Liver (tissue), 8 donors: ENCODE measurements at regions not wholly inside any gene's neighbourhood (a gene's known extent, or its start where the extent isn't known, plus 50 kb on each side); places are given as distances from the start of the nearest gene placed in this dataset.

ENCODE experiments used
- DNase-seq: peaks from one replicate; pipeline ENCODE4 v3.0.0-alpha.2; 2017; ENCODE audit warnings: low spot score
- H3K27ac ChIP-seq, 2 donors: one replicate each; pipeline ENCODE4 v1.7.0; 2013; ENCODE audit warnings: inconsistent platforms in 2 of 2, low read length in 2 of 2, control low read depth in 1 of 2, low read depth in 1 of 2, mild to moderate bottlenecking in 1 of 2
- H3K27me3 ChIP-seq, 4 donors: one replicate each; pipeline versions ENCODE4 v1.6.1 to v1.7.0; 2013; ENCODE audit warnings: low read length in 3 of 4, inconsistent platforms in 1 of 4, mild to moderate bottlenecking in 1 of 4, moderate library complexity in 1 of 4; ENCODE audit not compliant: control insufficient read depth in 4 of 4, insufficient read depth in 4 of 4
- H3K36me3 ChIP-seq, 4 donors: one replicate each; pipeline versions ENCODE4 v1.6.1 to v1.7.0; 2013; ENCODE audit warnings: low read length in 3 of 4, mild to moderate bottlenecking in 3 of 4, low read depth in 1 of 4, moderate library complexity in 1 of 4; ENCODE audit not compliant: control insufficient read depth in 4 of 4, insufficient read depth in 3 of 4
- H3K4me1 ChIP-seq, 4 donors: one replicate each; pipeline versions ENCODE4 v1.6.1 to v1.7.0; 2013; ENCODE audit warnings: low read length in 3 of 4, mild to moderate bottlenecking in 3 of 4, moderate library complexity in 1 of 4; ENCODE audit not compliant: control insufficient read depth in 4 of 4, insufficient read depth in 4 of 4
- H3K4me3 ChIP-seq, 3 donors: one replicate each; pipeline versions ENCODE4 v1.6.1 to v1.7.0; 2013; ENCODE audit warnings: low read length in 3 of 3, control low read depth in 1 of 3, low read depth in 1 of 3, mild to moderate bottlenecking in 1 of 3
- H3K9ac ChIP-seq, 2 donors: one replicate each; pipeline ENCODE4 v1.7.0; 2013; ENCODE audit warnings: low read length in 2 of 2, mild to moderate bottlenecking in 2 of 2, moderate library complexity in 2 of 2, control low read depth in 1 of 2, low read depth in 1 of 2
- H3K9me3 ChIP-seq, 4 donors: one replicate each; pipeline versions ENCODE4 v1.6.1 to v1.7.0; 2013; ENCODE audit warnings: low read length in 3 of 4; ENCODE audit not compliant: control insufficient read depth in 4 of 4
- ATF3 ChIP-seq: IDR thresholded peaks from 2 replicates; pipeline ENCODE4 v1.6.1; 2016; ENCODE audit warnings: antibody characterized with exemption
- CTCF ChIP-seq: fragments of 150-350 bp; IDR thresholded peaks from 2 replicates; pipeline ENCODE4 v1.5.1; 2017; ENCODE audit warnings: improper control_type of control experiment, low read depth, low read length; ENCODE audit not compliant: missing input control
- EGR1 ChIP-seq, 2 donors: IDR thresholded peaks; 2 replicates each; pipeline ENCODE4 v1.6.1; 2016 to 2018; ENCODE audit warnings: antibody characterized with exemption in 2 of 2, low read depth in 2 of 2
- FOXA1 ChIP-seq: IDR thresholded peaks from 2 replicates; pipeline ENCODE4 v1.6.1; 2016; ENCODE audit warnings: antibody characterized with exemption
- FOXA2 ChIP-seq: IDR thresholded peaks from 2 replicates; pipeline ENCODE4 v1.6.1; 2016; ENCODE audit warnings: antibody characterized with exemption
- GABPA ChIP-seq, 2 donors: IDR thresholded peaks in 1 of 2; conservative IDR thresholded peaks in 1 of 2; 2 replicates each; pipeline ENCODE4 v1.6.1; 2016; ENCODE audit warnings: antibody characterized with exemption in 2 of 2, mild to moderate bottlenecking in 1 of 2, moderate library complexity in 1 of 2
- HNF4A ChIP-seq, 2 donors: conservative IDR thresholded peaks; 2 replicates each; pipeline ENCODE4 v1.6.1; 2016; ENCODE audit warnings: antibody characterized with exemption in 2 of 2, mild to moderate bottlenecking in 2 of 2
- HNF4G ChIP-seq: IDR thresholded peaks from 2 replicates; pipeline ENCODE4 v1.6.1; 2016; ENCODE audit warnings: antibody characterized with exemption
- JUND ChIP-seq, 2 donors: IDR thresholded peaks; 2 replicates each; pipeline ENCODE4 v1.6.1; 2016; ENCODE audit warnings: antibody characterized with exemption in 2 of 2
- RAD21 ChIP-seq, 2 donors: IDR thresholded peaks; 2 replicates each; pipeline ENCODE4 v1.6.1; 2016; ENCODE audit warnings: antibody characterized with exemption in 2 of 2, mild to moderate bottlenecking in 2 of 2
- RXRA ChIP-seq, 2 donors: IDR thresholded peaks; 2 replicates each; pipeline ENCODE4 v1.6.1; 2017 to 2018; ENCODE audit warnings: antibody characterized with exemption in 2 of 2, mild to moderate bottlenecking in 1 of 2
- SP1 ChIP-seq: IDR thresholded peaks from 2 replicates; pipeline ENCODE4 v1.6.1; 2018; ENCODE audit warnings: antibody characterized with exemption, mild to moderate bottlenecking
- TAF1 ChIP-seq: conservative IDR thresholded peaks from 2 replicates; pipeline ENCODE4 v1.6.1; 2016; ENCODE audit warnings: antibody characterized with exemption, mild to moderate bottlenecking
- YY1 ChIP-seq: IDR thresholded peaks from 2 replicates; pipeline ENCODE4 v1.6.1; 2016; ENCODE audit warnings: antibody characterized with exemption, mild to moderate bottlenecking
- ZBTB33 ChIP-seq: IDR thresholded peaks from 2 replicates; pipeline ENCODE4 v1.6.1; 2016; ENCODE audit warnings: antibody characterized with exemption
- WGBS: extraction: QIAGEN DNeasy Blood & Tissue Kit; methylation state at CpG from one replicate; pipeline ENCODE4 v1.1.7; 2013; 5-methylcytosine and 5-hydroxymethylcytosine counted together
- TF ChIP-seq, protein P1 (sequence below): IDR thresholded peaks from 2 replicates; pipeline ENCODE4 v1.6.1; 2016; ENCODE audit warnings: antibody characterized with exemption, mild to moderate bottlenecking
- TF ChIP-seq, protein P2 (sequence below): IDR thresholded peaks from 2 replicates; pipeline ENCODE4 v1.6.1; 2016; ENCODE audit warnings: antibody characterized with exemption
- donor health status: healthy.
- donor health status: healthy.
- donor health status: healthy.
- donor health status: healthy.
- donor health status: healthy.

GRCh38 chr21:35424122-35424521 is 375.0 kb upstream of the RUNX1 start:
- TF ChIP-seq EGR1 (IDR thresholded peaks at IDR 0.05; ENCODE audit: low read depth in 2 of 2) (no peak), HNF4A (conservative IDR thresholded peaks at IDR 0.05) (no peak), YY1 (no peak), FOXA1 (no peak), RXRA (IDR thresholded peaks at IDR 0.05) (no peak), JUND (IDR thresholded peaks at IDR 0.05) (no peak), ATF3 (no peak), HNF4G (no peak), SP1 (no peak), RAD21 (IDR thresholded peaks at IDR 0.05) (no peak), GABPA (IDR thresholded peaks at IDR 0.05 in 1 of 2, conservative IDR thresholded peaks at IDR 0.05 in 1 of 2) (no peak), ZBTB33 (no peak), CTCF (no peak), TAF1 (no peak), FOXA2 (no peak)
- TF ChIP-seq, protein P1, sequence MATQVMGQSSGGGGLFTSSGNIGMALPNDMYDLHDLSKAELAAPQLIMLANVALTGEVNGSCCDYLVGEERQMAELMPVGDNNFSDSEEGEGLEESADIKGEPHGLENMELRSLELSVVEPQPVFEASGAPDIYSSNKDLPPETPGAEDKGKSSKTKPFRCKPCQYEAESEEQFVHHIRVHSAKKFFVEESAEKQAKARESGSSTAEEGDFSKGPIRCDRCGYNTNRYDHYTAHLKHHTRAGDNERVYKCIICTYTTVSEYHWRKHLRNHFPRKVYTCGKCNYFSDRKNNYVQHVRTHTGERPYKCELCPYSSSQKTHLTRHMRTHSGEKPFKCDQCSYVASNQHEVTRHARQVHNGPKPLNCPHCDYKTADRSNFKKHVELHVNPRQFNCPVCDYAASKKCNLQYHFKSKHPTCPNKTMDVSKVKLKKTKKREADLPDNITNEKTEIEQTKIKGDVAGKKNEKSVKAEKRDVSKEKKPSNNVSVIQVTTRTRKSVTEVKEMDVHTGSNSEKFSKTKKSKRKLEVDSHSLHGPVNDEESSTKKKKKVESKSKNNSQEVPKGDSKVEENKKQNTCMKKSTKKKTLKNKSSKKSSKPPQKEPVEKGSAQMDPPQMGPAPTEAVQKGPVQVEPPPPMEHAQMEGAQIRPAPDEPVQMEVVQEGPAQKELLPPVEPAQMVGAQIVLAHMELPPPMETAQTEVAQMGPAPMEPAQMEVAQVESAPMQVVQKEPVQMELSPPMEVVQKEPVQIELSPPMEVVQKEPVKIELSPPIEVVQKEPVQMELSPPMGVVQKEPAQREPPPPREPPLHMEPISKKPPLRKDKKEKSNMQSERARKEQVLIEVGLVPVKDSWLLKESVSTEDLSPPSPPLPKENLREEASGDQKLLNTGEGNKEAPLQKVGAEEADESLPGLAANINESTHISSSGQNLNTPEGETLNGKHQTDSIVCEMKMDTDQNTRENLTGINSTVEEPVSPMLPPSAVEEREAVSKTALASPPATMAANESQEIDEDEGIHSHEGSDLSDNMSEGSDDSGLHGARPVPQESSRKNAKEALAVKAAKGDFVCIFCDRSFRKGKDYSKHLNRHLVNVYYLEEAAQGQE: no peak
- TF ChIP-seq, protein P2, sequence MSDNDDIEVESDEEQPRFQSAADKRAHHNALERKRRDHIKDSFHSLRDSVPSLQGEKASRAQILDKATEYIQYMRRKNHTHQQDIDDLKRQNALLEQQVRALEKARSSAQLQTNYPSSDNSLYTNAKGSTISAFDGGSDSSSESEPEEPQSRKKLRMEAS: no peak

GRCh38 chr21:35423709-35424108 is 374.6 kb upstream of the RUNX1 start:
- Histone ChIP-seq H3K4me3 (no peak overlapping the region), H3K36me3 (no peaks in the 10 kb centered on the region), H3K9ac (no peak overlapping the region), H3K9me3 (peaks cover 0 to 10% (median under 1%) of the 10 kb centered on the region in 4 donors), H3K27ac (no peak overlapping the region), H3K4me1 (no peaks in the 10 kb centered on the region), H3K27me3 (peaks cover 0 to 3% (median 0%) of the 10 kb centered on the region in 4 donors)
- WGBS: 91% methylated on average over 1 of the region's 1 CpG
- no peak for DNase-seq
- no peak for TF ChIP-seq HNF4G
- no peak for TF ChIP-seq EGR1 (IDR thresholded peaks at IDR 0.05; ENCODE audit: low read depth in 2 of 2)
- TF ChIP-seq JUND (IDR thresholded peaks at IDR 0.05): no peak
- no peak for TF ChIP-seq GABPA (IDR thresholded peaks at IDR 0.05 in 1 of 2, conservative IDR thresholded peaks at IDR 0.05 in 1 of 2)
- TF ChIP-seq FOXA1: no peak
- no peak for TF ChIP-seq RAD21 (IDR thresholded peaks at IDR 0.05)
- TF ChIP-seq RXRA (IDR thresholded peaks at IDR 0.05): no peak
- no peak for TF ChIP-seq YY1
- TF ChIP-seq CTCF: no peak
- no peak for TF ChIP-seq ZBTB33
- no peak for TF ChIP-seq TAF1

More at GRCh38 chr21:35424122-35424521, 375.0 kb upstream of the RUNX1 start:
- Histone ChIP-seq H3K36me3 (no peaks in the 10 kb centered on the region), H3K9ac (no peak overlapping the region), H3K27me3 (peaks cover 0 to 3% (median 0%) of the 10 kb centered on the region in 4 donors), H3K4me1 (no peaks in the 10 kb centered on the region), H3K4me3 (no peak overlapping the region), H3K9me3 (peaks cover 0 to 10% (median under 1%) of the 10 kb centered on the region in 4 donors), H3K27ac (no peak overlapping the region)
- WGBS: 86% methylated on average over 3 of the region's 3 CpGs
- DNase-seq: no peak
